CD14-positive monocyte (primary cell): ENCODE measurements at regions not wholly inside any gene's neighbourhood (a gene's known extent, or its start where the extent isn't known, plus 50 kb on each side); places are given as distances from the start of the nearest gene placed in this dataset.

Experiments
- DNase-seq, 3 donors: peaks; one replicate each; pipeline ENCODE4 v3.0.0-alpha.2; 2011 to 2022
- H2AFZ ChIP-seq: 2 replicates; pipeline ENCODE4 v1.6.0; 2012; ENCODE audit warnings: mild to moderate bottlenecking, low read depth, low read length, inconsistent platforms; ENCODE audit not compliant: insufficient read depth, poor library complexity, severe bottlenecking
- H3K27ac ChIP-seq, 2 donors: 1 replicate in 1 of 2; 2 replicates in 1 of 2; pipeline ENCODE4 v1.5.1; 2012 to 2013; ENCODE audit warnings: low read length in 2 of 2, control low read depth in 1 of 2, inconsistent platforms in 1 of 2, low read depth in 1 of 2, mild to moderate bottlenecking in 1 of 2
- H3K27me3 ChIP-seq, 2 donors: one replicate each; pipeline versions ENCODE4 v1.6.0 to v1.6.1; 2011 to 2013; ENCODE audit warnings: low read length in 2 of 2; ENCODE audit not compliant: control insufficient read depth in 2 of 2, insufficient read depth in 2 of 2
- H3K36me3 ChIP-seq, 2 donors: replicated peaks in 1 of 2; 1 replicate in 1 of 2; 2 replicates in 1 of 2; pipeline versions ENCODE4 v1.5.1 to v1.6.1; 2012 to 2013; ENCODE audit warnings: low read length in 2 of 2, control low read depth in 1 of 2, inconsistent platforms in 1 of 2, mild to moderate bottlenecking in 1 of 2; ENCODE audit not compliant: insufficient read depth in 2 of 2, control insufficient read depth in 1 of 2
- H3K4me1 ChIP-seq, 2 donors: 1 replicate in 1 of 2; 2 replicates in 1 of 2; pipeline versions ENCODE4 v1.5.1 to v1.6.1; 2012 to 2013; ENCODE audit warnings: low read length in 2 of 2, control low read depth in 1 of 2, inconsistent platforms in 1 of 2, mild to moderate bottlenecking in 1 of 2, moderate library complexity in 1 of 2; ENCODE audit not compliant: insufficient read depth in 2 of 2, control insufficient read depth in 1 of 2
- H3K4me2 ChIP-seq: replicated peaks from 2 replicates; pipeline ENCODE3; 2012; ENCODE audit warnings: low read length, moderate library complexity, mild to moderate bottlenecking; ENCODE audit not compliant: poor library complexity, severe bottlenecking; ENCODE audit errors: extremely low read depth
- H3K4me3 ChIP-seq, 3 experiments: fragments of 200-600 bp in 1 of 3; sonication (generic) in 1 of 3; replicated peaks in 1 of 3; 1 replicate in 2 of 3; 2 replicates in 1 of 3; pipeline ENCODE4 v1.5.1; 2011 to 2013; ENCODE audit warnings: low read length in 3 of 3, mild to moderate bottlenecking in 3 of 3, control low read depth in 2 of 3, low read depth in 2 of 3, inconsistent platforms in 1 of 3, moderate library complexity in 1 of 3
- H3K79me2 ChIP-seq: 2 replicates; pipeline ENCODE4 v1.6.0; 2012; ENCODE audit warnings: mild to moderate bottlenecking, control low read depth, inconsistent platforms, low read length, moderate library complexity; ENCODE audit not compliant: insufficient read depth
- H3K9ac ChIP-seq: 2 replicates; pipeline ENCODE4 v1.6.0; 2017; ENCODE audit warnings: low read length, mild to moderate bottlenecking; ENCODE audit not compliant: insufficient read depth, poor library complexity, severe bottlenecking
- H3K9me3 ChIP-seq, 2 donors: replicated peaks in 1 of 2; 1 replicate in 1 of 2; 2 replicates in 1 of 2; pipeline versions ENCODE4 v1.5.1 to v1.6.1; 2012 to 2013; ENCODE audit warnings: low read length in 2 of 2, control low read depth in 1 of 2; ENCODE audit not compliant: control insufficient read depth in 1 of 2, insufficient read depth in 1 of 2
- H4K20me1 ChIP-seq: 2 replicates; pipeline ENCODE4 v1.6.0; 2012; ENCODE audit warnings: mild to moderate bottlenecking, low read length, control low read depth, moderate library complexity; ENCODE audit not compliant: insufficient read depth
- H3K27ac Mint-ChIP-seq, 7 donors: one replicate each; pipeline ENCODE4 v1.8.0; 2020; ENCODE audit warnings: mild to moderate bottlenecking in 7 of 7, mixed read lengths in 7 of 7, moderate library complexity in 6 of 7, inconsistent platforms in 2 of 7
- H3K27me3 Mint-ChIP-seq, 3 donors: one replicate each; pipeline ENCODE4 v1.8.0; 2021 to 2022; ENCODE audit warnings: low read depth in 3 of 3, mild to moderate bottlenecking in 3 of 3, mixed read lengths in 3 of 3, moderate library complexity in 3 of 3, inconsistent platforms in 1 of 3
- H3K36me3 Mint-ChIP-seq, 2 donors: one replicate each; pipeline ENCODE4 v1.8.0; 2020; ENCODE audit warnings: mixed read lengths in 2 of 2, inconsistent platforms in 1 of 2, mild to moderate bottlenecking in 1 of 2
- H3K4me1 Mint-ChIP-seq: one replicate; pipeline ENCODE4 v1.8.0; 2020; ENCODE audit warnings: mild to moderate bottlenecking, mixed read lengths
- H3K4me3 Mint-ChIP-seq, 2 donors: one replicate each; pipeline ENCODE4 v1.8.0; 2020; ENCODE audit warnings: mild to moderate bottlenecking in 2 of 2, mixed read lengths in 2 of 2, moderate library complexity in 1 of 2
- H3K9me3 Mint-ChIP-seq, 7 donors: one replicate each; pipeline ENCODE4 v1.8.0; 2020 to 2022; ENCODE audit warnings: mixed read lengths in 7 of 7, mild to moderate bottlenecking in 6 of 7, moderate library complexity in 6 of 7, inconsistent platforms in 2 of 7
- WGBS: methylation state at CpG from one replicate; pipeline ENCODE4 v1.1.5; 2013; ENCODE audit warnings: missing lambda C conversion rate; ENCODE audit not compliant: insufficient coverage; 5-methylcytosine and 5-hydroxymethylcytosine counted together
- intact Hi-C, 2 donors: fragments of 100-400 bp; cut with micrococcal nuclease; formaldehyde crosslinking; loops; one replicate each; pipeline versions ENCODE4 v1.15.0 to v1.15.1; 2023
- TF ChIP-seq, protein P1 (sequence below): fragments of 200-600 bp; IDR thresholded peaks from one replicate; pipeline ENCODE4 v1.8.0; 2022; ENCODE audit warnings: antibody characterized with exemption, mild to moderate bottlenecking

DNA sequence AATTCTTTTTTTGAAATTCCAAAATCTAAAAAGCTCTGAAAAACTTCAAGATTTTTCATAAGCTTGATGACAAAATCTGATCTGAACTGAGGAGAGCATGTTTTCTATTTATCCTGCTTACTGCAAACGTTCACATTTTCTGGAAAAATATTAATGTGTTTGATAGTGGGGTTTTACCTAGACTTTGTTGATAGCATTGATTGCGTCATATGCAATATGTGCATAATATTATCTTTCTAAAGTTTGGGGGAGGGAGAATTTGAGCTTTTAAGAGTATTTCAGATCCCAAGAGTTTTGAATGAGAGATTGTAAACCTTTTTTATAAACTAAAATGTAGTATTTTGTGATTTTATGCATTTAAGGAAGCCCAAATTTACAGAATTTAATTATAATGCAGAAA lies 62.8 kb upstream of the CDH6 start:
- H3K4me3 Mint-ChIP-seq, result no peak overlapping the region
- Histone ChIP-seq H3K79me2 (no peaks in the 10 kb centered on the region), H3K27ac (no peak overlapping the region), H3K36me3 (no peaks in the 10 kb centered on the region), H3K27me3 (no peaks in the 10 kb centered on the region), H3K9ac (no peak overlapping the region), H3K4me3 (no peak overlapping the region), H3K9me3 (peaks cover 0 to 5% of the 10 kb centered on the region in 2 donors), H4K20me1 (no peaks in the 10 kb centered on the region), H3K4me1 (peaks cover 26 to 37% of the 10 kb centered on the region in 2 donors), H2AFZ (no peak overlapping the region), H3K4me2 (no peak overlapping the region)
- H3K36me3 Mint-ChIP-seq, result no peaks in the 10 kb centered on the region
- H3K27ac Mint-ChIP-seq, result no peak overlapping the region
- intact Hi-C loops, result no loop called here
- DNase-seq, result no peak
- H3K27me3 Mint-ChIP-seq, result peaks cover 2 to 4% (median 2%) of the 10 kb centered on the region in 3 donors
- no CpG with 5 or more reads among the region's 2 CpGs for WGBS
- peaks cover 30% of the 10 kb centered on the region for H3K4me1 Mint-ChIP-seq
- TF ChIP-seq, protein P1, sequence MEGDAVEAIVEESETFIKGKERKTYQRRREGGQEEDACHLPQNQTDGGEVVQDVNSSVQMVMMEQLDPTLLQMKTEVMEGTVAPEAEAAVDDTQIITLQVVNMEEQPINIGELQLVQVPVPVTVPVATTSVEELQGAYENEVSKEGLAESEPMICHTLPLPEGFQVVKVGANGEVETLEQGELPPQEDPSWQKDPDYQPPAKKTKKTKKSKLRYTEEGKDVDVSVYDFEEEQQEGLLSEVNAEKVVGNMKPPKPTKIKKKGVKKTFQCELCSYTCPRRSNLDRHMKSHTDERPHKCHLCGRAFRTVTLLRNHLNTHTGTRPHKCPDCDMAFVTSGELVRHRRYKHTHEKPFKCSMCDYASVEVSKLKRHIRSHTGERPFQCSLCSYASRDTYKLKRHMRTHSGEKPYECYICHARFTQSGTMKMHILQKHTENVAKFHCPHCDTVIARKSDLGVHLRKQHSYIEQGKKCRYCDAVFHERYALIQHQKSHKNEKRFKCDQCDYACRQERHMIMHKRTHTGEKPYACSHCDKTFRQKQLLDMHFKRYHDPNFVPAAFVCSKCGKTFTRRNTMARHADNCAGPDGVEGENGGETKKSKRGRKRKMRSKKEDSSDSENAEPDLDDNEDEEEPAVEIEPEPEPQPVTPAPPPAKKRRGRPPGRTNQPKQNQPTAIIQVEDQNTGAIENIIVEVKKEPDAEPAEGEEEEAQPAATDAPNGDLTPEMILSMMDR, result no peak
- peaks cover 0 to 13% (median 6%) of the 10 kb centered on the region in 7 donors for H3K9me3 Mint-ChIP-seq

DNA sequence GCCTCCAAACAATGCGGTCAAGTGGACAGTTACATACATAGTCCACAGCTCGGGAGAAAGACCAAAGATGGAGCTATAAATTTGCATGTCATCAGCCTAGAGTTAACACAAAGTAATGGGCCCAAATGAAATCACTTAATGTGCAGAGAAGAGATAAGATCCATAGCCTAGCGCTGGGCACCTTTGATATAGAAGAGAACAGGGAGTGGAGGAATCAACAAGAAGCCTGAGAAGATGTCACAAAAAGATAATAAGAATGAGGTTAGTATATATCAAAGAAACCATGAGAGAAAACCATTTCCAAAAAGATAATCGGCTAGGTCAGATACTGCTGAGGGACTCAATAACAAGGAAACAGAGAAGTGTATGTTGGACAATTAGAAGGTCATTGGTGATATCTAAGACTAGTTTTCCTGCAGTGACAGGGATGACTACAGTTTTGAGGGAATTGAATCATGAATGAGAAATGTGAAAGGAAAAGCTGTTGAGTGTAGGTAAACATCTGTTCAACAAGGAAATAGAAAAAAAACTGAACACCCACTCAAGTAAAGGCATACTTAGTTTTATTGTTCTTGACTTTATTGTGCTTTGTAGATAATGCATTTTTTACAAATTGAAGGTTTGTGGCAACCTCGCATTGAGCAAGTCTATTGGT lies 68.7 kb upstream of the CDH6 start:
- TF ChIP-seq, protein P1, result no peak
- Histone ChIP-seq H3K4me2 (no peak overlapping the region), H2AFZ (no peak overlapping the region), H3K36me3 (no peaks in the 10 kb centered on the region), H3K79me2 (no peaks in the 10 kb centered on the region), H3K9me3 (no peaks in the 10 kb centered on the region), H3K9ac (no peak overlapping the region), H3K4me1 (no peaks in the 10 kb centered on the region), H4K20me1 (no peaks in the 10 kb centered on the region), H3K27me3 (no peaks in the 10 kb centered on the region), H3K27ac (no peak overlapping the region), H3K4me3 (no peak overlapping the region)
- no peak overlapping the region for H3K27ac Mint-ChIP-seq
- H3K4me1 Mint-ChIP-seq, result peaks cover 2% of the 10 kb centered on the region
- H3K36me3 Mint-ChIP-seq, result no peaks in the 10 kb centered on the region
- peaks cover 0 to 6% (median 2%) of the 10 kb centered on the region in 3 donors for H3K27me3 Mint-ChIP-seq
- intact Hi-C loops, result no loop called here
- DNase-seq, result no peak
- H3K9me3 Mint-ChIP-seq, result peaks cover 0 to 14% (median 6%) of the 10 kb centered on the region in 7 donors
- WGBS, result 100% methylated on average over 2 of the region's 5 CpGs
- H3K4me3 Mint-ChIP-seq, result no peak overlapping the region
